ENCODE measurements at regions not wholly inside any gene's neighbourhood (a gene's known extent, or its start where the extent isn't known, plus 50 kb on each side); places are given as distances from the start of the nearest gene placed in this dataset.

DNA sequence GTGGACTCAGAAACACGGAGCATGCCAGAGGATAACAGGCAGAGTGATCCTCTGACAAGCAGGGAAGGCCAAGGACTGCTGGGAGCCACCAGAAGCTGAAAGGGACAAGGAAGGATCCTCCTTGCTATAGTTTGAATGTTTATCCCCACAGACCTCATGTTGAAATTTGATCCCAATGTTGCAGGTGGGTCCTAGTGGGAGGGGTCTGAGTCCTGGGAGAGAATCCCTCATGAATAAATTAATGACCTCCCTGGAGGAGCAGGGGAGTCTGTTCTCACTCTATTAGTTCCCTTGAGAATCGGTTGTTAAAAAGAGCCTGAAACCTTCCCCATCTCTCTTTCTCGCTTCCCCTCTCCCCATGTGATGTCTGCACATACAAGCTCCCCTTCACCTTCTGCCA, 124.4 kb downstream of the FBXO15 start:
- no peak for DNase-seq

DNA sequence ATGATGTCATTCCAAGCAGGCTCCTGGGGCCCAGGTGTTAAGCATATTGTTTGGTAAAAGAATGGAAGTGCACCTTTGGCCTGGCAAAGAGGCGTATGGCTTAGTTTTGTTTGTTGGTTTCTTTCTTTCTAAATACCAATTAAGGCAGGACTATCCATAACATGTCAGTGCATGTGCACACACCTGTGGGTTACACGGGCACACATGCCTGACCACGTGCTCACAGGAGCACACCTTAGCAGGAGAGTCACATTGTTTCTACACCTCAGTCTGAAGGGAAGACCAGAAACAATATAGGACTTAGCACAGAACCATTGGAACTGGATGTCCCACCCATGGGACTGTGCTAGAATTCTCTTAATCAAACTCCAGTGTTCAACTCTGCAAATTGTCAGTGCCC, 127.8 kb downstream of the FBXO15 start:
- no peak for DNase-seq

DNA sequence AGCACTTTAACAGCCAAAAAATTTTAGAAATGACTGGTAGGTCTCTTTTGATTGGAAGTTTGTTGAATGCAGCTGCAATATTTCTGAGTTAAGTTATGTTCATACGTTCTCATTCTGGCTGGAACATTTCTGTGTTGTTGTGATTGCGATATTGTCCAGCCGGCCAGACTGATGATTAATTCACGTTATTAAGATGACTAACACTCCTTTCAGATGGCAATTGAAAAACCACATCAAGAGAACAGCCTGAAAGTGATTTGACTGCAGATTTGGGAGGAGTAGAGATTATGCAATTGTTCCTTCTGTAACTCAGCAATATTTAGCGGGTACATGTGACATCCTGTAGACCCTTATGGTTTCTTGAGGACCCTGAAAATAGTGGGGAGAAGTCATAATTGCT, 133.7 kb downstream of the FBXO15 start:
- DNase-seq: peak; percentile 13

DNA sequence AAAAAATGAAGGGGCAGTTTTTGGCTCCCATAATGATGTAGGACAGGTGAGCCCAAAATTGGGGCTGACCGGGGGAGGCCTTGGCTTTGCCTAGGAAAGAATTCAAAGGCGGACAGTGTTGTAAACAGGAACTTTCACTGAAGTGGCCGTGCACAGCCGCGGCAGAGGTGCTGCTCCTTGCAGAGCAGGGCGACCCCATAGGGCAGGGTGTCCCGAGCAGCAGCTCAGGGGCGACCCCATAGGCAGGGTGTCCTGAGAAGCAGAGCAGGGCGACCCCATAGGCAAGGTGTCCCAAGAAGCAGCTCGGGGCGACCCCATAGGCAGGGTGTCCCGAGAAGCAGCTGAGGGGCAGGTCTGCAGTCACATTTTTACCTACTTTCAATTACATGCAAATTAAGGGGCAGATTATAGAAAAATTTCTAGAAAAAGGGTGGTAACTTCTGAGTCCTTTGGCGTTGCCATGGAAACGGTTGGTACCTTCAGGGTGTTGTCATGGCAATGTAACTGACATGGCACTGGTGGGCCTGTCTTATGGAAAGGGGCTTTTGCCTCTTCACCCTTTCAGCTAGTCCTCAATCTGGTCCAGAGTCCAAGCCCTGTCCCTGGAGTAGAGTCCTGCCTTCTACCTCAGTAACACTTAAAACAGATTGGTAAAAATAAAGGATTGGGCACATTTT, 134.5 kb downstream of the FBXO15 start:
- DNase-seq: no peak

DNA sequence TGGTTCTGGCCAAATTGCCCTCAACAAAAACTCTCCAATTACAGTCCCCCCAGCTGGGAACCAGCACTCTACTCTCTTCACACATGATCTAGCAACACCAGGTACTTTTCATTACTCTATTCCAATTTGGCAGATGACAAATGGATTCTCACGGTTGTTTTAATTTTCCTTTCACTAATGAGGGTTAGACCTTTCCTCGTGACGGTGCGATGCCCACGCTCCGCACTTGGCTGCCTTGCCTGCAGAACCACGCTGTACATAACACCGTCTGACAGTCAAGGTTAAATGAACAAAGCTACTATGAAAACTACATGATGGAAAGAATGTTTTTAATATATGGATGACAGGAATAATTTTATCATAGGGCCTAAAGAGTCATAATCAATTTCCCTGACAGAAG, 141.5 kb downstream of the FBXO15 start:
- DNase-seq: no peak

DNA sequence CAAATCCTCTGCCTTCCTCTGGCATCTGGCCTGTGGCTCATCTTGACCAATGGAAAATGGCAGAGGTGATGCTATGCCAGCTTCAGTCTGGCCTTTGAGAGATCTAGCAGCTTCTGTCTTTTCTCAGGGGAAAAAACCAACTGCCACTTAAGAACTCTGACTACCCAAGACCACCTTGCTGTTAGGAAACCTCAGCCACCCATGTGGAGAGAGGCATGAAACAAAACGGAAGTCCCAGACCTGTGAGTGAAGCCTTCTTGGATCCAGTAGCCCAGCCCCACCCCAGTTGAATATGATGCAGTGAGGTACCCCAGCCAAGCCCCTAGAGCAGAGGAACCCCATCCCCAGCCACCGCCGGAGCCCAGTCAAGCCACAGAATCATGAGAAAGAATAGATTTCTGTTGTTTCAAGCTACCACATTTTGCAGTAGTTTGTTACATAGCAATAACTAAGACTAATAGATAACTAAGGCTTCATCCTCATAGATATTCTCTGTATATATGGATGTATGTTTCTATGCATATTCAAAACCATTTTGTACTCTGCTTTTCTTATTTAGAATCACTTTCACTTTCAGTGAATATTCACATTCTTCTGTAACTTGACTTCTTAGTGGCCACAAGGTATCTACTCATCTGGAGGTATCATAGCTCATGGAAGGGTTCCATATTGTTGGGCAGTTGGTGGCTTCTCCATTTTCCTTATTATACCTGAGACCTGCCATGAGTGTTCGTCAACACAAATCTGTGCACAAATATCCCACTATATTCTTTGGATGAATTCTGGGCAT, 142.1 kb downstream of the FBXO15 start:
- DNase-seq: no peak

DNA sequence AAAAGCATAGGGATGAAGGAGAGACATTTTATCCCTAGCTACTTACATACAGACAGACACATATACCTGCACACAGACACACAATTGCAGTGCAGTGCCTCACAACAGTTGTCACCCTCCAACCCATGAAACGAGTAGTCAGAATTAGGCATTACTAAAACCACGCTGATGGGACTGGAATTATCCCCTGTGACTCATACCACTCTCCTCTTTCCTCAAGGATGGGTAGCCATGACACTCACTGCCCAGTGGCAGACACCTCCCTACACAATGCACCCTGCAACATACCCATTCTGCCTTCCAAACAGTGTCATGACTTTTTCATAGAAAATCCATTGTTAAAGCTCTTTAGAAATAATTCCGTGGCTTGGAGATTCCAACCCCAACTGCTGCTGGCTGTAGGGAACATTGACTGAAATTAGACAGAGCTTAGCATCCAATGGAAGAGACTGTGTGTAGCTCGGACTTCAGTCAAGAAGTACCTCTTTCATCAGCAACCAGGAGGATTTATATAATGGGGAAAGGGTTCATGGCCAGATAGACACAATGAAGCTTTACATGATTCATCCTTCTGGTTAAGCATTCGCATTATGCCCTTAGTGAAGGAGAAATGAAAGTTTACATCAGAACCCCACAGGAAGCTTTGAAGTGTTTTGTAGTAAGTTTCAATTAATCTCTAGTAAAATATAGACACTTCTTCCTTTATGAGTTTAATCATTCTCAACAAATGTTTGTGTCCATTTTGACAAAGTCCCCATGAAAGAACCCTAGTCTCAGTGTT, 155.2 kb downstream of the FBXO15 start:
- DNase-seq: no peak

DNA sequence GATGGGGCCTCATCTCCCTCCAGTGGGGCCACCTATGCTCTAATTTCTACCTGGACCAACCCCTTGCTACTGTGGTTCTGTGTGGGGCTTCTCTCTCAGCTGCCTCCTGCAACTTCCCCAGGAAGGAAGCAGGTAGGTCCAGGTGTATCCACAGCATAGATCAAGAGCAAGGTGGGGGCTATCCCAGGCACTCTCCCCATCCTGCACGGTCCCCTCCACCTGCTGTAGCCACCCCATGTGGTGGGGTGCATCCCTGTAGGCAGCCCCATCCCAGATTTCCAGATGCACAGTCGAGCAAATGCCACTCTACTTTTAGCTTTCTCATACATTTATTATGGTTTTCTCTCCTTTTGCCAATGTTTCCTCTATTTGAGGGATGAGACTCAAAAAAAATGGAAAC, 156.1 kb downstream of the FBXO15 start:
- DNase-seq: no peak

DNA sequence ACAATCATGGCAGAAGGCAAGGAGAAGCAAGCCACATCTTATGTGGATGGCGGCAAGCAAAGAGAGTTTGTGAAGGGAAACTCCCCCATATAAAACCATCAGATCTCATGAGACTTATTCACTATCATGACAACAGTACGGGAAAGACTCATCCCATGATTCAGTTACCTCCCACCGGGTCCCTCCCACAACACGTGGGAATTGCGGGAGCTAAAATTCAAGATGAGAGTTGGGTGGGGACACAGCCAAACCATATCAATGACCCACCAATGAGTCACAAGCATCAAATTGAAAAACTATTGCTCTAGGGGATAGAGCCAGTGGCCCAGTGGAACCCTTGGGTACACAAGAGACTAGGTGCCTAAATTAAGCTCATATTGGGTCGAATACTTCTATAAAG, 157.4 kb downstream of the FBXO15 start:
- no peak for DNase-seq

DNA sequence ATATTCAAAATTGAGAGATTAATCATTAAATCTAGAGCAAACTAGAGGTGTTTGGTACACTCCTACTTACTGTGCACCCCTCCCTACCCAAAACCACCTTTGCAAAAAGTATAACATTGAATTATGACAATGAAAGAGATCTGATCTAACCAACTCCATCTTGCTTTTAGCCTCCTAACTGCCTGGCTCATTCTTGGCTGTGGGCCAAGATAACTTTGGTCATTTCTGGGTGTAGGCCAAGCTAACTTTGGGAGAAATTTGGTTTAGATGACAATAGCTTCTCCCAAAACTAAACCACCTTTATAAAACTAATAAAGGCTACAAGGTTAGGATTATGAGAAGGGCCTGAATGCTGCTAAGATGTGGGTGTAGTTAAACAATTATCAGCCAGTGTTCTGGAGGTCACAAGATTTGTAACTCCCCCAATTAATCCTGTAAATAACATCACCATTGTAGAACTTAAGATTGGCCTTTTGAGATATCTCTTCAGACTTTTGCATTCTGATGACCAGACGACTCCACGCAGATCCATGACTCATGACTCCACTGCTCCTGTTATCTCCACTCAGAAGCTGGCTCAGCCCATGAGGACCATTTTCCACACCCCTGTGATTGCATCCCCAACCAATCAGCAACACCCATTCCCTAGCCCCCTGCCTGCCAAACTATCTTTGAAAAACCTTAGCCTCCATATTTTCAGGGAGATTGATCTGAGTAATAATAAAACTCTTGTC, 160.2 kb downstream of the FBXO15 start:
- no peak for DNase-seq

DNA sequence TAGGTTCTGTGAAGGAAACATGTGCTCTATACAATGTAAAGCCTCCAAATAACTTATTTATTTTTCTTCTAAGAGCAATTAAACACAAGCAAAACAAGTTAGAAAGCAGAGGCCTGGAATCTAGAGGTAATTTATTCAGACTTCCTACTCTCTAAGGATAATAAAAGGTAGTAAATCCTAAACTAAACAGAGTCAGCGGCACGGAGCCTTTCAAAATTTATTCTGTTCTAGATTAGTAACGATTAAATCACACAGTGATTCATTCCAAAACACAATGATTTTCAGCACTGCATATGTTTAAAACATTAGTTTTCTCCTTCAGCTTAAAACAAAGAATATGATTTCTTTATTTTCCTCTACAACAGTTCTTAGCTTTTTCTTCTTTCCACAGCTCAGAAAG, 160.9 kb downstream of the FBXO15 start:
- DNase-seq: no peak

DNA sequence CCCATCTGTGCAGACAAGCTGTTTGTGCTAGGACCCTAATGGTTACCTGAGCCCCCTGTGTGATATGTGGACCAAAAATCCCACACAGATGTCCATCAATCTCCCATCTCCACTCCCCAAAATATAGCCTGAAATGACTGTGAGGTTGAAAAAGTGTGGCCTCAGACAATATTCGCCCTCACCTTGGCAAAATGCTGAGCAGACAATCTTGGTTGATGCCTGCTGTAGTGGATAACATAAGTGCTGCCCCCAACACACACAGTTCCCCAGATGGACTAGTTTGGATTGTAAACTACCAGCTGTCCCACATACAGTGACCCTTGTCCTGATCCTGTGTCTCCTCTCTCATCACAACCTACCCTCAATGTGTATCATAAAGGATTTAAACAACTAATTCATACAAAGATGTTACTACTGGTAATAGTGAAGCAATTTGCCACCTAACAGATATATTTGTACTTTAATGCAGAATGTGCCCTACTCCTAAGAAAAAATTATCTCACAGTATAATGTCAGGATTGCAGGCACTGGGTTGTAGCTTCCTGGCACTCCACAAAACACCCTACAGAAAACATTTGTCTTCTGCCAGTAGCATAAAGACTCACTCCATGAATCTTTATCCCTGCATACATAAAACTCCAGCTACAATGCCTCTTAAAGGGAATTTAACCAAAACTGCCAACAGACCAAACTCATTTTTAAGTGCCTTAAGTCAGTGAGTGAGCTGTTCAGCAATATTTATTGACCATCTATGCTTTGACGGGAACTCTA, 161.6 kb downstream of the FBXO15 start:
- DNase-seq: no peak

DNA sequence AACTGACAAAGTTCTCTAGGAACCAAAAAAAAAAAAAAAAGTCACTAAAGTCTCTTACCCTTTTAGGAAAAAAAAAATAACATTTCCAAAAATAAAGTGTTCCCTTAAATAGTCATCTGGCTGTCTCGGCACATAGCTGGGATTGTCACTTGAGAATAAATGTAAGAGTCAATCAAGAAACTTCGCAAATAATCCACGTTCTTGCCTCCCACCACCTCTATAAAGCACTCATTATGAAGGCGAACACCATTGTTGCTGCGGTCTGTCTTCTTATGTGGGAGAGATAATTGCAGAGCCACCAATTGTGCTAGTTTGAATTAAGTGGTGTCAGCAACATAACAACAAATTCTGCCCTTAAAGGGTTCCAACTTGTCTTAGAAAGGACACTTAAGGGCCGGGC, 163.7 kb downstream of the FBXO15 start:
- DNase-seq: no peak

DNA sequence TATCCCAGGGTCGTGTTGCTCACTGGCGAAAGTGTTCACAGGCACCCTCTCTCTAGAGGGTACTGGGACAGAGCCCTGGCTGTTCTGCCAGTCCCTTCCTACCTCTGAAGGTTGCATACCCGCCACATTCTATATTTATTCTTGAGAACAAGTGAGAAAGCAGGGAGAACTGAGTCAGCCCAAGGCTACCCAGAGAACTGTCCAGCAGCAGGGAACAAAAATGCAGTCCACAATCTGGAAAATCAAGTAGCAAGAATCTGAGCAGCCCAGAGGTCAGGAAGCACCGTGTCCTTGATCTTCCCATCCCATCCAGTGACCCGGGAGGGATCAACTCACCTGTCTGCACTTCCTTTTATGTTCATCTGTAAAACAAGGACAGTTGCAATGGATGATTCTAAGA, 164.1 kb downstream of the FBXO15 start:
- no peak for DNase-seq

DNA sequence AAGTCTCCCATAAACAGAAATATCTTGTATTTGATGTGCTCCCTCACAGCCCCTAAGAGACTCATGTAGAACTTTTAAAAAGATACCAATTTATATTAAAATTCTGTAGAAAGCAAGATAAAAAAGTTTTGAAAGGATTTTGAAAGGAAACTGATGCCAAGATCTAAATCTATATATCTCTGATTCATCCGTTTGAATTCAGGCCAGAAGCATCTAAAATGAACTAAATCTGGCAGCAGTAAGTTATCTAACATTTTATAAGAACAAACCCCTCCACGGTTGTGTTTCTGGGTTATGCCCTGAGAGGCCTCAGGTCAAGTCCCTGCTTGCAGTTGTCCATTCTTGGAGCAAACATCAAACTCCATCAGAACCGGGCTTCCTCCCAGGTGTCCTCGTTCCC, 165.8 kb downstream of the FBXO15 start:
- no peak for DNase-seq

DNA sequence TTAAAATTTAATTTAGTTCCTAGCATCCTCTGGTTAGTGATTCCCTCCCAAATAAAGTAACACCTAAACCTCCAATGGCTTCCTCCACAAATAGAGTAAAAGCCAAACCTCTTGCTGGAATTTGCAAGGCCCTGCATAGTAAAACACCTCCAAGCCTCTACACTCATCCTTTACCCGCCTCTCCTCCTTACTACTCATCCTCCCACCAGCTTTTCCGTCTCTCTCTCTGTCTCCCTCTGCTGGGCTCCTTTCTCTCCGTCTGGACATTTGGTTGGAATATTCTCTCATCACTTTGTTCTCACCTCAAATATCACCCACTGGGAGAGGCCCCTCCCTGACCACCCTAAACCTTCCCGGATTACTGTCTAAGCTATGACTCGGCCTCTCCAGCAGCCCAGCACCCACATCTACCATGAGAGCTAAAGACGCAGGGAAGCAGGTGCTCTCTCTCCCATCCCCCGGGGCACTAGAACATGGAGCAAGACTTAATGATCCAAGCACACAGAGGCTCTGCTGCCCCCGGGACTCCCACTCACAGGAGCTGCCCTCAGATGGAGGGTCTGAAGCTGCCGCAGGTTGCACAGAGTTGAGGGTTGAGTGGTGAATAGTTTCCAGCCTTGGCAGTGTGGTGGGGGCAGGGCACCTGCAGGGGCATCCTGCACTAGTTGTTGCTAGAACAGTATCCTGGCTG, 167.2 kb downstream of the FBXO15 start:
- no peak for DNase-seq

DNA sequence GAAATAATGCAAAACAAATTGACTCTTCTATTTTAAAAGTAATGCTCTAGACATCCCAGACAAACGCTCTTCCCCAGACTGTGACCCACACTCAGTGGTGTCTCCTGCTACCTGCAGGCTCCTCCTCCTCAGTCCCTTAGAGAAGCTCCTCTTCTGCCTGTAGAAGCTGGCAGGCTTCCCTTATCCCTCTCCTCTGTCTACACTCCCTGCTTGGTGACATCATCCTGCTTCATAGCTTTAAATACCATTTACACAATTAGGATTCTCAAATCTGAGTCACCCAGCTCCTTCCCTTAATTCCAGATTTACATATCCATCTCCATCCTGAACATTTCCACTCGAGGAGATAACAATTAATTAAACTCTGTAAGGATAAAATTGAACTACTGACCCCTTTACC, 167.9 kb downstream of the FBXO15 start:
- DNase-seq: no peak

DNA sequence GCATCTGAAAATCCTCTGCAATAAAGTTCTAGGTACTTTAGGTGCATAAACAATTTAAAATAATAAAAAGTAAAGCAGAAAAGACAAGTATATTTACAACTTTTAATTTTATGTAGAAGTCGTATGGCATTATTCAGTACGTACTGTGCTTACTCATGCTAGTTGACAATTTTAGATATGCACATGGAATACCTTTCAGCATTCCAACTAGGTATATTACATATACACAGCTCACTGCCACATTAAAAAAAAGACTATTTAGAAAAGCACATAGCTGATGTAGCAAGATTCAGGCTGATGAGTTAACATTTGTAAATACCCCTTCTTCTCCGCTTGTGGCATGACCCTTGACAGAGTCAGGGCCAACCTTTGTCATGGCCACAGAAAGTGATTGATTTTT, 171.2 kb downstream of the FBXO15 start:
- DNase-seq: no peak

DNA sequence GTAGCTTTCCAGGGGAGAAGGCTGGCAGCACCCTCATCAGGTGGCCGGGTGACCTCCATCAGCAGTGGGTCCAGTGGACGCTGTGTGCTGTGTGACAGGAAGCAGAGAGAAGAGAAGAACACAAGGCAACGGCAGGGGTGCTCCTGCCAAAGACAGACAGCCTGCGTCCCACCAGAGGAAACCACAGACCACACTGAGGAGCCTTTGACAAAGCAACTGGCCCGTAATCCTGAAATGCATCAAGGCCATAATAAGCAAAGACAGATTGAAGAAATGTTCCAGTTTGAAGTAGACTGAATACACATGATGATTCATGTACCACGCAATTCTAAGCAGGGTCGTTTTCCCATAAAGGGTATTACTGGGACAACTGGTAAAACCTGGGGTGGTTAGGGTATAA, 172.4 kb downstream of the FBXO15 start:
- DNase-seq: peak; percentile 54

DNA sequence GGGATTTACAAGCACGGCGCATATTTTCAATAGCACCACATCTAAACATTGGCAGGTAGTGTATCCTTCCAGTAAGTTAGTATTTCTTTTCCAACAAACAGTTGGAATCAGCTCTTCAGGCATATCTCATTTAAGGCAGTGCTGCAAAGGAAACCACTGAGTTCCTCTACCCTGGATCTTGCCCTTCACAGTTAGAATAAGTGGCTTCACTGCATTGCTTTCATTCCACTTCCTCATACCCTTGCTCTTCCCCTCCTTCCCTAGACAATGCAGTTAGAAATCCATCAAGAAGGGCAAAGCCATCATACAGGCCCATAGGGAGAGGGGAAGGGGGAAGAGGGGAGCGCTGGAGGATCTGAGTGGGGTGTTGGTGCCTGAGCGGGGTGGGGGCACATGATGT, 173.7 kb downstream of the FBXO15 start:
- DNase-seq: no peak

DNA sequence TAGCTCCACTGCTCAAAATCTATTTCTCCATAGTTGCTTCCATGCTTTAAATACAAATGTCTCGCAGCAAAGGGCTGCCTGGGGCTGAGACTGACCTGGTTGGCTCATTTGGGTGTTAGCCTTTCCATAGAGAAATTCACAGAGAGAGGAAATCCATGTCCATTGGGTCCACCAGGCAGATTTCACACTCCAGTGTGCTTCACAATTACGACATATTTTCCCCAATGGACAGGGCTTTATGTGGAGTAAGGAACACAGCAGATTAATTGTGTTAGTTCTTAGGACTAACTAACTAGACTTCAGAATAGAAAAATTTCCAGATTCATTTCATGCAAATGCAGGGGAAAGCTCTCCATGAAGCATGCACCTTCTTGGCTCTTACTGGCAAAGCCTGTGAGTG, 180.7 kb downstream of the FBXO15 start:
- no peak for DNase-seq

DNA sequence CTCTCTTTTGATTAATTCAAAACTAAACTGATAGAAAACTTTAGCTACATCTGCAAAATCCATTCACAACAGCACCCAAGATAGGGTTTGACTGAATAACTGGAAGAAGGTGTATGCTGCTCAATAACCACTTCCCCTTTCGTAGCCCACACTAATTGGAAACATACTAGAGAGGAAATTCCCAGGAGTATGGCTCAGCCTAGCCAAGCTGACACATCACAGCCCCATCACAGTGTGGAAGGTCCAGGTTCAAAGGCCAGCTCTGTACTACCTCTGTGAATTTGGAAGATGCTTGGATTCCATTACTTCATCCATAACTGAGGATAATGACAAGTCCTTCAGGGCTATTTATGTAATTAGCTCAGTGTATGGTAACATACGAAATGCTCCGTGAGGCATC, 185.4 kb downstream of the FBXO15 start:
- no peak for DNase-seq
